SK-N-SH treated with all-trans-retinoic acid at 6 μM for 48 hours (cell line): ENCODE measurements at regions not wholly inside any gene's neighbourhood (a gene's known extent, or its start where the extent isn't known, plus 50 kb on each side); places are given as distances from the start of the nearest gene placed in this dataset.

Experiments used
- ATAC-seq: fragments of 200-7000 bp; cut with Tn5 transposase; 3 replicates; pipeline ENCODE4 v1.9.1; 2020; ENCODE audit warnings: mild to moderate bottlenecking, moderate library complexity
- ARNTL ChIP-seq: fragments of 450-650 bp; formaldehyde crosslinking; IDR thresholded peaks from 2 replicates; pipeline ENCODE4 v1.5.0; 2020; ENCODE audit warnings: low read depth, mild to moderate bottlenecking, moderate library complexity, borderline replicate concordance
- BACH2 ChIP-seq: fragments of 250-450 bp; sonication (Bioruptor Pico); IDR thresholded peaks from 2 replicates; pipeline ENCODE4 v1.9.0; 2021; ENCODE audit warnings: mild to moderate bottlenecking, borderline replicate concordance
- CSDC2 ChIP-seq: fragments of 250-450 bp; sonication (Bioruptor Pico); IDR thresholded peaks from 2 replicates; pipeline ENCODE4 v1.5.0; 2020; ENCODE audit warnings: mild to moderate bottlenecking, moderate library complexity
- ESRRG ChIP-seq: fragments of 250-450 bp; sonication (Bioruptor Pico); IDR thresholded peaks from 2 replicates; pipeline ENCODE4 v1.6.1; 2021; ENCODE audit warnings: mild to moderate bottlenecking
- GLIS3 ChIP-seq: fragments of 250-450 bp; sonication (Bioruptor Pico); IDR thresholded peaks from 2 replicates; pipeline ENCODE4 v1.5.0; 2020; ENCODE audit warnings: mild to moderate bottlenecking, moderate library complexity
- ISL1 ChIP-seq: fragments of 250-450 bp; sonication (Bioruptor Pico); IDR thresholded peaks from 2 replicates; pipeline ENCODE4 v2.1.2; 2022; ENCODE audit warnings: mild to moderate bottlenecking, moderate library complexity
- OSR1 ChIP-seq: fragments of 250-450 bp; sonication (Bioruptor Pico); IDR thresholded peaks from 2 replicates; pipeline ENCODE4 v1.8.0; 2022; ENCODE audit warnings: moderate library complexity, mild to moderate bottlenecking, inconsistent platforms
- RARB ChIP-seq: fragments of 250-450 bp; sonication (Bioruptor Pico); IDR thresholded peaks from 2 replicates; pipeline ENCODE4 v1.8.0; 2021; ENCODE audit warnings: mild to moderate bottlenecking, moderate library complexity
- SNAI2 ChIP-seq: fragments of 250-450 bp; sonication (Bioruptor Pico); IDR thresholded peaks from 2 replicates; pipeline ENCODE4 v1.5.0; 2020; ENCODE audit warnings: mild to moderate bottlenecking, moderate library complexity
- TCF4 ChIP-seq: fragments of 250-450 bp; sonication (Bioruptor Pico); IDR thresholded peaks from 2 replicates; pipeline ENCODE4 v1.8.0; 2021; ENCODE audit warnings: mild to moderate bottlenecking, moderate library complexity, borderline replicate concordance
- TOX ChIP-seq: fragments of 250-450 bp; sonication (Bioruptor Pico); IDR thresholded peaks from 2 replicates; pipeline ENCODE4 v1.8.0; 2021; ENCODE audit warnings: mild to moderate bottlenecking, moderate library complexity, borderline replicate concordance
- ZC3H10 ChIP-seq: fragments of 250-450 bp; sonication (Bioruptor Pico); IDR thresholded peaks from 2 replicates; pipeline ENCODE4 v1.5.1; 2021; ENCODE audit warnings: mild to moderate bottlenecking, moderate library complexity
- ZFP3 ChIP-seq: fragments of 250-450 bp; sonication (Bioruptor Pico); IDR thresholded peaks from 2 replicates; pipeline ENCODE4 v1.5.0; 2020; ENCODE audit warnings: mild to moderate bottlenecking, moderate library complexity
- ZFP30 ChIP-seq: fragments of 450-650 bp; formaldehyde crosslinking; IDR thresholded peaks from 2 replicates; pipeline ENCODE4 v1.5.0; 2022; ENCODE audit warnings: mild to moderate bottlenecking, moderate library complexity
- ZNF565 ChIP-seq: fragments of 450-650 bp; formaldehyde crosslinking; conservative IDR thresholded peaks from 2 replicates; pipeline ENCODE4 v1.5.0; 2020; ENCODE audit warnings: low read depth, mild to moderate bottlenecking, moderate library complexity
- ZNF70 ChIP-seq: fragments of 450-650 bp; formaldehyde crosslinking; IDR thresholded peaks from 2 replicates; pipeline ENCODE4 v1.5.0; 2020; ENCODE audit warnings: mild to moderate bottlenecking, moderate library complexity
- ZNF8 ChIP-seq: fragments of 450-650 bp; formaldehyde crosslinking; IDR thresholded peaks from 2 replicates; pipeline ENCODE4 v1.5.0; 2020; ENCODE audit warnings: mild to moderate bottlenecking, moderate library complexity
- TF ChIP-seq, protein P1 (sequence below): fragments of 250-450 bp; sonication (Bioruptor Pico); IDR thresholded peaks from 2 replicates; pipeline ENCODE4 v1.8.0; 2020; ENCODE audit warnings: mild to moderate bottlenecking, moderate library complexity, borderline replicate concordance
- TF ChIP-seq, protein P2 (sequence below): fragments of 250-450 bp; sonication (Bioruptor Pico); IDR thresholded peaks from 2 replicates; pipeline ENCODE4 v1.5.1; 2020; ENCODE audit warnings: low read depth, mild to moderate bottlenecking, moderate library complexity
- TF ChIP-seq, protein P3 (sequence below): fragments of 250-450 bp; sonication (Bioruptor Pico); IDR thresholded peaks from 2 replicates; pipeline ENCODE4 v1.5.1; 2021; ENCODE audit warnings: mild to moderate bottlenecking, moderate library complexity
- TF ChIP-seq, protein P4 (sequence below): fragments of 250-450 bp; sonication (Bioruptor Pico); IDR thresholded peaks from 2 replicates; pipeline ENCODE4 v1.8.0; 2021; ENCODE audit warnings: low read depth, mild to moderate bottlenecking, moderate library complexity, borderline replicate concordance

DNA sequence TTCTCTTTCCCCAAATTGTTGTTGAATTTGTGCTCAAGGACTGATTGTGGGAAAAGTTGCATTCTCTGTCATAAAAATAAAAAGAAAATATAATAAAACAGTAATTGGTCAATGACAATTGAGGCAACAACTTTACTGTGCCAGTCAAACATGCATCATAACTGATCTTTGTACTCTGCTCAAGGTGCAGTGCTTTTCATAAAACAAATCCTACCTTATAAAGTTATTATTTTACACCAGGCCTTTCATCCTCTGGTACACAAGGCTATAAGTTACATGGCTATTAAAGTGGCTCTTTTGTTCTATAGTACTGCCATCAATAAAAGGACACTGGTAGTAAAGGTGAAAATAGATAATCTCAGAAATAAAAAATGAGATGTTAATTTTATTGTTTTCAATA lies 761.9 kb downstream of the SATB2 start:
- TF ChIP-seq, protein P1, sequence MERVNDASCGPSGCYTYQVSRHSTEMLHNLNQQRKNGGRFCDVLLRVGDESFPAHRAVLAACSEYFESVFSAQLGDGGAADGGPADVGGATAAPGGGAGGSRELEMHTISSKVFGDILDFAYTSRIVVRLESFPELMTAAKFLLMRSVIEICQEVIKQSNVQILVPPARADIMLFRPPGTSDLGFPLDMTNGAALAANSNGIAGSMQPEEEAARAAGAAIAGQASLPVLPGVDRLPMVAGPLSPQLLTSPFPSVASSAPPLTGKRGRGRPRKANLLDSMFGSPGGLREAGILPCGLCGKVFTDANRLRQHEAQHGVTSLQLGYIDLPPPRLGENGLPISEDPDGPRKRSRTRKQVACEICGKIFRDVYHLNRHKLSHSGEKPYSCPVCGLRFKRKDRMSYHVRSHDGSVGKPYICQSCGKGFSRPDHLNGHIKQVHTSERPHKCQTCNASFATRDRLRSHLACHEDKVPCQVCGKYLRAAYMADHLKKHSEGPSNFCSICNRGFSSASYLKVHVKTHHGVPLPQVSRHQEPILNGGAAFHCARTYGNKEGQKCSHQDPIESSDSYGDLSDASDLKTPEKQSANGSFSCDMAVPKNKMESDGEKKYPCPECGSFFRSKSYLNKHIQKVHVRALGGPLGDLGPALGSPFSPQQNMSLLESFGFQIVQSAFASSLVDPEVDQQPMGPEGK: no peak
- no peak for ATAC-seq

DNA sequence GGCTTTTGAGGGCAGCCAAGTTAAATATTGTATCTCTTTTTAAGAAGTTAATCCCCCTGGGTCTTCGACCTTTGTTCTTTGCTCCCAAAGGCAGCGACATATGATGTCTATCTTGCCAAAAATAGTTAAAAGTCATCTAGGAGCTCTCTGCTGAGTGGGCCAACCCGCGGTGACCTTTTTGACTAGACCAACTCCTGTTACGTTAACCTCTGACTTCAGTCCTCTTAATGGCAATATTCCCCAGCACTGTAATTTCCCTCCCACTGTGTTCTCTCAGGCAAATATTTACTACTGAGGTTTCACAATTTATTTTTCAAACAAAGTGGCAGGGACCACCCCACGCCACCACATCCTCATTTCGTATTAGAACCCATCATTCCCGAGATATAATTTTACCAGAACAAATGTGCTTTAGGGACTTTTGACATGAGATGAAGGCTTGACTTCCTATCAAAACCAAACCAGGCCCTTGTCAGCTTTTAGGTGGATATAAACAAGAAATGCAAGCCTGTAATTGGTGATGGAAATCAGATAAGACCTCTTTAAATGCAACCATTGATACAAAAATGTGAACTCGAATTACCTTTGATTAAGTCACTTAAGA lies 764.7 kb downstream of the SATB2 start:
- TF ChIP-seq, protein P2, sequence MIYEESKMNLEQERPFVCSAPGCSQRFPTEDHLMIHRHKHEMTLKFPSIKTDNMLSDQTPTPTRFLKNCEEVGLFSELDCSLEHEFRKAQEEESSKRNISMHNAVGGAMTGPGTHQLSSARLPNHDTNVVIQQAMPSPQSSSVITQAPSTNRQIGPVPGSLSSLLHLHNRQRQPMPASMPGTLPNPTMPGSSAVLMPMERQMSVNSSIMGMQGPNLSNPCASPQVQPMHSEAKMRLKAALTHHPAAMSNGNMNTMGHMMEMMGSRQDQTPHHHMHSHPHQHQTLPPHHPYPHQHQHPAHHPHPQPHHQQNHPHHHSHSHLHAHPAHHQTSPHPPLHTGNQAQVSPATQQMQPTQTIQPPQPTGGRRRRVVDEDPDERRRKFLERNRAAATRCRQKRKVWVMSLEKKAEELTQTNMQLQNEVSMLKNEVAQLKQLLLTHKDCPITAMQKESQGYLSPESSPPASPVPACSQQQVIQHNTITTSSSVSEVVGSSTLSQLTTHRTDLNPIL (CRISPR knock-in tag): no peak
- TF ChIP-seq RARB (CRISPR knock-in tag) (no peak), ZNF70 (no peak), OSR1 (CRISPR knock-in tag) (no peak), ZNF8 (CRISPR knock-in tag) (no peak), SNAI2 (CRISPR knock-in tag) (no peak), ZNF565 (CRISPR knock-in tag) (no peak), ARNTL (CRISPR knock-in tag) (no peak), CSDC2 (CRISPR knock-in tag) (no peak), BACH2 (CRISPR knock-in tag) (no peak), ESRRG (CRISPR knock-in tag) (no peak), ZFP30 (CRISPR knock-in tag) (no peak), TCF4 (CRISPR knock-in tag) (no peak), GLIS3 (no peak)
- TF ChIP-seq, protein P1: no peak
- ATAC-seq: no peak

DNA sequence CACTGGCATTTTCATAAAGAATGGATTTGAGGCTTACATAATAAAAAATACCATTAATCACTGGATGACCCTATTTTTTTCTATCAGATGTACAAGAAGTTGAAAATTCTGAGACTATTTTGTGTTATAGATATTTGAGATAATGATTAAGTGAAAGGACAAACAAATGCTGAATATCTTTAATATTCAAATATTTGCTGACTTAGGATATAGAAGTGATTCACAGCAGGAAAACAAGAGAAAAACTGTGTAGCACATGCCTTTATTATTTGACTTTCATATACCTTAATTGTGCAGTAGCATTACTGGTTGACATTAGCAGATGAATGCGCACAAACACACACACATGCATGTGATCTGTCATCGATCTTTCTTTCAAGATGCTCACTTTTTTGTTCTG lies 766.5 kb downstream of the SATB2 start:
- ATAC-seq: no peak
- TF ChIP-seq ARNTL (CRISPR knock-in tag): no peak
- no peak for TF ChIP-seq OSR1 (CRISPR knock-in tag)
- no peak for TF ChIP-seq GLIS3
- TF ChIP-seq, protein P1: no peak
- TF ChIP-seq, protein P3, sequence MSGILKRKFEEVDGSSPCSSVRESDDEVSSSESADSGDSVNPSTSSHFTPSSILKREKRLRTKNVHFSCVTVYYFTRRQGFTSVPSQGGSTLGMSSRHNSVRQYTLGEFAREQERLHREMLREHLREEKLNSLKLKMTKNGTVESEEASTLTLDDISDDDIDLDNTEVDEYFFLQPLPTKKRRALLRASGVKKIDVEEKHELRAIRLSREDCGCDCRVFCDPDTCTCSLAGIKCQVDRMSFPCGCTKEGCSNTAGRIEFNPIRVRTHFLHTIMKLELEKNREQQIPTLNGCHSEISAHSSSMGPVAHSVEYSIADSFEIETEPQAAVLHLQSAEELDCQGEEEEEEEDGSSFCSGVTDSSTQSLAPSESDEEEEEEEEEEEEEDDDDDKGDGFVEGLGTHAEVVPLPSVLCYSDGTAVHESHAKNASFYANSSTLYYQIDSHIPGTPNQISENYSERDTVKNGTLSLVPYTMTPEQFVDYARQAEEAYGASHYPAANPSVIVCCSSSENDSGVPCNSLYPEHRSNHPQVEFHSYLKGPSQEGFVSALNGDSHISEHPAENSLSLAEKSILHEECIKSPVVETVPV: no peak
- TF ChIP-seq ZFP30 (CRISPR knock-in tag): no peak
- no peak for TF ChIP-seq SNAI2 (CRISPR knock-in tag)
- TF ChIP-seq ZC3H10 (CRISPR knock-in tag): no peak
- TF ChIP-seq RARB (CRISPR knock-in tag): no peak
- TF ChIP-seq CSDC2 (CRISPR knock-in tag): no peak
- TF ChIP-seq TCF4 (CRISPR knock-in tag): no peak
- no peak for TF ChIP-seq ZNF565 (CRISPR knock-in tag)
- no peak for TF ChIP-seq ESRRG (CRISPR knock-in tag)
- TF ChIP-seq ISL1 (CRISPR knock-in tag): no peak
- TF ChIP-seq, protein P4, sequence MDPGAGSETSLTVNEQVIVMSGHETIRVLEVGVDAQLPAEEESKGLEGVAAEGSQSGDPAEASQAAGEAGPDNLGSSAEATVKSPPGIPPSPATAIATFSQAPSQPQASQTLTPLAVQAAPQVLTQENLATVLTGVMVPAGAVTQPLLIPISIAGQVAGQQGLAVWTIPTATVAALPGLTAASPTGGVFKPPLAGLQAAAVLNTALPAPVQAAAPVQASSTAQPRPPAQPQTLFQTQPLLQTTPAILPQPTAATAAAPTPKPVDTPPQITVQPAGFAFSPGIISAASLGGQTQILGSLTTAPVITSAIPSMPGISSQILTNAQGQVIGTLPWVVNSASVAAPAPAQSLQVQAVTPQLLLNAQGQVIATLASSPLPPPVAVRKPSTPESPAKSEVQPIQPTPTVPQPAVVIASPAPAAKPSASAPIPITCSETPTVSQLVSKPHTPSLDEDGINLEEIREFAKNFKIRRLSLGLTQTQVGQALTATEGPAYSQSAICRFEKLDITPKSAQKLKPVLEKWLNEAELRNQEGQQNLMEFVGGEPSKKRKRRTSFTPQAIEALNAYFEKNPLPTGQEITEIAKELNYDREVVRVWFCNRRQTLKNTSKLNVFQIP (CRISPR knock-in tag): no peak
- TF ChIP-seq BACH2 (CRISPR knock-in tag): no peak
- no peak for TF ChIP-seq TOX (CRISPR knock-in tag)
- no peak for TF ChIP-seq ZFP3 (CRISPR knock-in tag)
- no peak for TF ChIP-seq ZNF70
